K562 (cell line): ENCODE measurements at regions not wholly inside any gene's neighbourhood (a gene's known extent, or its start where the extent isn't known, plus 50 kb on each side); places are given as distances from the start of the nearest gene placed in this dataset.

Source experiments
- ATAC-seq: fragments of 200-7000 bp; cut with Tn5 transposase; 3 replicates; pipeline ENCODE4 v1.9.1; 2020; ENCODE audit warnings: moderate library complexity
- BruUV-seq: library from RNA; stranded (reverse); fragments of 400-500 nt; replicated peaks from 2 replicates; lab custom pipeline; 2021; lab: Mats Ljungman, UMichigan
- CTCF ChIA-PET: fragments of 300-600 bp; formaldehyde crosslinking; extraction: SDS; loops from one replicate; lab custom pipeline; 2021; ENCODE audit warnings: low intra/inter-chr PET ratio; lab: Yijun Ruan, JAX
- POLR2A ChIA-PET: fragments of 300-600, 350-650 bp; sonication (Branson Sonifier 250); formaldehyde crosslinking; extraction: SDS; loops from one replicate; lab custom pipeline; 2021; ENCODE audit warnings: antibody characterized with exemption, inconsistent platforms; lab: Yijun Ruan, JAX
- DNase-seq, 4 experiments: peaks; one replicate each; pipeline versions ENCODE4 v3.0.0 to v3.0.0-alpha.2; 2011 to 2018; ENCODE audit warnings: low spot score in 3 of 4, mixed read lengths in 3 of 4; ENCODE audit errors: extremely low read depth in 1 of 4
- FAIRE-seq: peaks from 2 replicates; lab custom pipeline; 2011; peaks lifted over from hg19 to GRCh38; lab: Jason Lieb, UNC
- H2AFZ ChIP-seq: 2 replicates; pipeline ENCODE4 v1.6.0; 2011; ENCODE audit warnings: low read depth, low read length, control low read depth, inconsistent platforms
- H3K27ac ChIP-seq: fragments of 200-600 bp; 3 replicates; pipeline ENCODE4 v1.8.0; 2011; ENCODE audit warnings: low read depth, mild to moderate bottlenecking, control low read depth, inconsistent platforms, low read length, moderate library complexity, mixed read lengths; ENCODE audit errors: extremely low read depth
- H3K27me3 ChIP-seq, 2 experiments: fragments of 300-600 bp in 1 of 2; 2 replicates in 1 of 2; 3 replicates in 1 of 2; pipeline versions ENCODE4 v1.6.0 to v1.8.0; 2011; ENCODE audit warnings: inconsistent platforms in 2 of 2, low read length in 2 of 2, mild to moderate bottlenecking in 1 of 2, mixed read lengths in 1 of 2, moderate library complexity in 1 of 2; ENCODE audit not compliant: control insufficient read depth in 2 of 2, insufficient read depth in 2 of 2
- H3K36me3 ChIP-seq: fragments of 300-600 bp; 3 replicates; pipeline ENCODE4 v1.8.0; 2011; ENCODE audit warnings: mild to moderate bottlenecking, low read length, inconsistent platforms; ENCODE audit not compliant: control insufficient read depth, insufficient read depth
- H3K4me1 ChIP-seq, 2 experiments: fragments of 200-600 bp in 1 of 2; replicated peaks in 1 of 2; 2 replicates in 1 of 2; 3 replicates in 1 of 2; pipeline versions ENCODE4 v1.5.1 to v1.8.0; 2011; ENCODE audit warnings: inconsistent platforms in 2 of 2, low read length in 2 of 2, mild to moderate bottlenecking in 1 of 2, mixed read lengths in 1 of 2, moderate library complexity in 1 of 2; ENCODE audit not compliant: control insufficient read depth in 2 of 2, insufficient read depth in 2 of 2
- H3K4me2 ChIP-seq: 2 replicates; pipeline ENCODE4 v1.6.1; 2011; ENCODE audit warnings: low read length, control low read depth, inconsistent platforms, mixed read lengths; ENCODE audit not compliant: insufficient read depth
- H3K4me3 ChIP-seq: fragments of 200-600 bp; sonication (generic), shearing (Covaris generic); 2 replicates; pipeline ENCODE4 v1.5.1; 2016; ENCODE audit warnings: control low read depth, inconsistent platforms
- H3K79me2 ChIP-seq: fragments of 200-600 bp; 3 replicates; pipeline ENCODE4 v1.8.0; 2011; ENCODE audit warnings: low read length, inconsistent platforms; ENCODE audit not compliant: control insufficient read depth, insufficient read depth
- H3K9ac ChIP-seq, 2 experiments: 2 replicates each; pipeline versions ENCODE4 v1.6.0 to v1.6.1; 2011; ENCODE audit warnings: low read depth in 2 of 2, low read length in 2 of 2, control low read depth in 1 of 2, inconsistent platforms in 1 of 2, mild to moderate bottlenecking in 1 of 2, mixed read lengths in 1 of 2; ENCODE audit not compliant: insufficient read depth in 1 of 2
- H3K9me1 ChIP-seq: one replicate; pipeline ENCODE4 v1.6.0; 2011; ENCODE audit warnings: inconsistent platforms, mild to moderate bottlenecking, low read length, moderate library complexity; ENCODE audit not compliant: control insufficient read depth, insufficient read depth
- H3K9me3 ChIP-seq: replicated peaks from 2 replicates; pipeline ENCODE4 v1.5.1; 2011; ENCODE audit warnings: low read depth, low read length, inconsistent platforms; ENCODE audit not compliant: control insufficient read depth, insufficient read depth
- H4K20me1 ChIP-seq: replicated peaks from 2 replicates; pipeline ENCODE4 v1.6.1; 2011; ENCODE audit warnings: low read length, inconsistent platforms, mixed read lengths; ENCODE audit not compliant: control insufficient read depth, insufficient read depth
- ATF1 ChIP-seq, 2 experiments: fragments of 450-650 bp in 1 of 2; IDR thresholded peaks; 2 replicates each; pipeline ENCODE4 v1.6.1; 2016; ENCODE audit warnings: missing compliant biosample characterization in 1 of 2, missing genetic modification characterization in 1 of 2
- BCOR ChIP-seq: fragments of 450-650 bp; IDR thresholded peaks from 2 replicates; pipeline ENCODE4 v1.6.1; 2016
- BRCA1 ChIP-seq, 2 experiments: fragments of 450-650 bp in 1 of 2; sonication (generic) in 1 of 2; formaldehyde crosslinking in 1 of 2; IDR thresholded peaks; 2 replicates each; pipeline versions ENCODE4 v1.5.0 to v1.6.1; 2017 to 2020; ENCODE audit warnings: mild to moderate bottlenecking in 1 of 2, missing genetic modification reagents in 1 of 2
- BRF1 ChIP-seq: IDR thresholded peaks from 3 replicates; pipeline ENCODE4 v1.6.1; 2011; ENCODE audit warnings: borderline replicate concordance, mild to moderate bottlenecking; ENCODE audit not compliant: insufficient read length; ENCODE audit errors: extremely low read depth
- CTBP1 ChIP-seq: fragments of 450-650 bp; IDR thresholded peaks from 2 replicates; pipeline ENCODE4 v1.6.1; 2016; ENCODE audit warnings: borderline replicate concordance
- E2F4 ChIP-seq: sonication (generic); formaldehyde crosslinking; IDR thresholded peaks from 2 replicates; pipeline ENCODE4 v1.8.0; 2022; ENCODE audit warnings: mild to moderate bottlenecking, low read depth, missing genetic modification reagents
- HDAC1 ChIP-seq, 2 experiments: fragments of 450-650 bp; IDR thresholded peaks; 2 replicates each; pipeline ENCODE4 v1.6.1; 2016 to 2017; ENCODE audit warnings: inconsistent platforms in 1 of 2, mild to moderate bottlenecking in 1 of 2, moderate library complexity in 1 of 2
- NFXL1 ChIP-seq: fragments of 450-650 bp; formaldehyde crosslinking; IDR thresholded peaks from 2 replicates; pipeline ENCODE4 v1.4.0; 2021; ENCODE audit warnings: mild to moderate bottlenecking
- PHF8 ChIP-seq: fragments of 200-600 bp; sonication (generic); IDR thresholded peaks from 2 replicates; pipeline ENCODE4 v1.6.1; 2012; ENCODE audit warnings: mixed run types, mild to moderate bottlenecking, inconsistent platforms, low read length, moderate library complexity, borderline replicate concordance
- PURB ChIP-seq: sonication (generic); formaldehyde crosslinking; IDR thresholded peaks from 2 replicates; pipeline ENCODE4 v1.9.0; 2021; ENCODE audit warnings: low read depth, mild to moderate bottlenecking, missing genetic modification reagents
- RAD51 ChIP-seq: fragments of 450-650 bp; IDR thresholded peaks from 2 replicates; pipeline ENCODE4 v1.7.1; 2016; ENCODE audit warnings: low read depth, mild to moderate bottlenecking, borderline replicate concordance
- ZBTB17 ChIP-seq: fragments of 450-650 bp; formaldehyde crosslinking; IDR thresholded peaks from 2 replicates; pipeline ENCODE4 v1.4.0; 2020; ENCODE audit warnings: mild to moderate bottlenecking
- ZBTB9 ChIP-seq: fragments of 450-650 bp; formaldehyde crosslinking; IDR thresholded peaks from 2 replicates; pipeline ENCODE4 v1.4.0; 2020; ENCODE audit warnings: mild to moderate bottlenecking, moderate library complexity
- ZNF121 ChIP-seq: sonication (generic); formaldehyde crosslinking; conservative IDR thresholded peaks from 2 replicates; pipeline ENCODE4 v1.8.0; 2022; ENCODE audit warnings: missing genetic modification reagents
- ZNF232 ChIP-seq: sonication (generic); formaldehyde crosslinking; IDR thresholded peaks from 2 replicates; pipeline ENCODE4 v1.8.0; 2022; ENCODE audit warnings: mild to moderate bottlenecking, missing genetic modification reagents
- WGBS: fragments of 100-300 bp; shearing (Covaris generic); methylation state at CpG from one replicate; pipeline ENCODE4 v1.1.6; 2016; ENCODE audit warnings: low coverage, mixed read lengths; ENCODE audit not compliant: insufficient coverage; ENCODE audit errors: missing lambda C conversion rate; 5-methylcytosine and 5-hydroxymethylcytosine counted together
- in situ Hi-C: fragments of 300-500 bp; cut with MboI; formaldehyde crosslinking; loops from 4 replicates; pipeline ENCODE4 v1.15.0; 2018; ENCODE audit warnings: inconsistent platforms, mixed read lengths
- intact Hi-C: fragments of 100-400 bp; cut with micrococcal nuclease; formaldehyde crosslinking; loops from 2 replicates; pipeline ENCODE4 v1.14.2; 2022
- TF ChIP-seq, protein P1 (sequence below): sonication (generic); formaldehyde crosslinking; IDR thresholded peaks from 2 replicates; pipeline ENCODE4 v1.8.1; 2023; ENCODE audit warnings: mild to moderate bottlenecking, missing genetic modification reagents

DNA sequence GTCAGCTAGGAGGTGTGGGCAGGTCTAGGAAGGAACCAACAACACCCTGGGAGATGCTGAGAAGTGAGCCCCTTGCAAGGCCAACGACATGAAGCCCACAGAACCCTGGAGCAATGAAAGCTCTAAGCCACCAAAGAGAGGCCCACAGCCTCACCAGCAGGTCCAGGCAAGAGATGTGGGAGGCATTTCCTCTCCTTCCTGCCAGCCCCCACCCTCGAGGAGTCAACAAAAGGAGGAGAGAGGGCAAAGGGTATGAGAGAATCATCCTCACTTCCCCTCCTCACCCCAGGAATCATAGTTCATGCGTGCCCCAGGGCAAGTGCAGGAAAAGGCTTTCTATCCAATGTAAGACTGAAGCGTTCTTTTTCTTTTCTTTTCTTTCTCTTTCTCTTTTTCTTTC, 195.8 kb downstream of the SHQ1 start:
- CTCF ChIA-PET, result no interaction called here
- in situ Hi-C loops, result no loop called here
- TF ChIP-seq, protein P1, sequence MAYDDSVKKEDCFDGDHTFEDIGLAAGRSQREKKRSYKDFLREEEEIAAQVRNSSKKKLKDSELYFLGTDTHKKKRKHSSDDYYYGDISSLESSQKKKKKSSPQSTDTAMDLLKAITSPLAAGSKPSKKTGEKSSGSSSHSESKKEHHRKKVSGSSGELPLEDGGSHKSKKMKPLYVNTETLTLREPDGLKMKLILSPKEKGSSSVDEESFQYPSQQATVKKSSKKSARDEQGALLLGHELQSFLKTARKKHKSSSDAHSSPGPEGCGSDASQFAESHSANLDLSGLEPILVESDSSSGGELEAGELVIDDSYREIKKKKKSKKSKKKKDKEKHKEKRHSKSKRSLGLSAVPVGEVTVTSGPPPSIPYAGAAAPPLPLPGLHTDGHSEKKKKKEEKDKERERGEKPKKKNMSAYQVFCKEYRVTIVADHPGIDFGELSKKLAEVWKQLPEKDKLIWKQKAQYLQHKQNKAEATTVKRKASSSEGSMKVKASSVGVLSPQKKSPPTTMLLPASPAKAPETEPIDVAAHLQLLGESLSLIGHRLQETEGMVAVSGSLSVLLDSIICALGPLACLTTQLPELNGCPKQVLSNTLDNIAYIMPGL (CRISPR knock-in tag), result no peak
- TF ChIP-seq ZNF121 (no peak), ATF1 (CRISPR knock-in tag; IDR thresholded peaks at IDR 0.05) (no peak), ATF1 (tag; IDR thresholded peaks at IDR 0.05) (no peak), NFXL1 (no peak), BCOR (no peak), ZBTB9 (CRISPR knock-in tag) (no peak), HDAC1 (IDR thresholded peaks at IDR 0.05) (no peak), PHF8 (no peak), CTBP1 (no peak), ZBTB17 (CRISPR knock-in tag) (no peak), BRCA1 (IDR thresholded peaks at IDR 0.05) (no peak), BRCA1 (CRISPR knock-in tag; IDR thresholded peaks at IDR 0.05) (no peak), ZNF232 (no peak), BRF1 (no peak), PURB (no peak), E2F4 (CRISPR knock-in tag) (no peak), RAD51 (no peak)

More for the DNA sequence above, 195.8 kb downstream of the SHQ1 start:
- Histone ChIP-seq H3K9me1 (no peaks in the 10 kb centered on the region), H4K20me1 (no peaks in the 10 kb centered on the region), H3K79me2 (no peaks in the 10 kb centered on the region), H3K4me1 (peaks cover 0 to 5% of the 10 kb centered on the region in 2 experiments; a peak in 2 of 5 replicates), H3K4me2 (no peak overlapping the region), H3K36me3 (no peaks in the 10 kb centered on the region), H3K27me3 (no peaks in the 10 kb centered on the region; a peak in 1 of 5 replicates), H3K27ac (no peak overlapping the region), H2AFZ (no peak overlapping the region), H3K9ac (no peak overlapping the region), H3K4me3 (no peak overlapping the region), H3K9me3 (no peaks in the 10 kb centered on the region)
- no TSS peak for BruUV-seq
- POLR2A ChIA-PET, result interaction anchor here (0.6 to 0.7 kb wide), 2 partner anchors 331 to 878 kb away, joined by 3 read pairs; no protein-coding TSS in a partner anchor
- FAIRE-seq, result no peak
- intact Hi-C loops, result no loop called here
- DNase-seq, result no peak
- 22% methylated on average over 3 of the region's 4 CpGs for WGBS
- no peak for ATAC-seq
